NCI-H1930 (cell line): ENCODE measurements at regions not wholly inside any gene's neighbourhood (a gene's known extent, or its start where the extent isn't known, plus 50 kb on each side); places are given as distances from the start of the nearest gene placed in this dataset.
"Not testable (repeated sequence)": the region's sequence is repeated elsewhere in the genome, so short reads cannot be mapped to it uniquely, and the experiment has no call there.

Experiments
- DNase-seq, 2 experiments: peaks; one replicate each; lab custom pipeline; 2025; lab: John Stamatoyannopoulos, UW

DNA sequence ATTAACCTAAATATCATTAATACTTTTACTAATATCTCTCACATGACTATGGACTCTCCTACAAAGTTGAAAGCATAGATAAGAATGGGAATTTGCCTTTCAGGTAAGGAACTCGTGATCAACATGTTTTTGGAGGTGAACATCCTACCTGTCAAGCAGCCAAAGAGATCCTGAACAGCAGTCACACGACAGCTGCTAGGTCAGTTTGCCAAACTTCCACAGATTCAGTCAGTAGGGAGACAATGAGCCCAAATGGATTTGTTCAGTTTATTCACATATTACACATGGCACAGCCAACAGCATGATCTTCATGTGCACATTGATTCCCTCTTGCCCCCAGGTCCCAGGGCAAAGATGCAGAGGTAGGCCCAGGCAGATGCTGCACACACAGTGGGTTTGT is 86.1 kb upstream of the LOC128125822 start:
- DNase-seq, result no peak

DNA sequence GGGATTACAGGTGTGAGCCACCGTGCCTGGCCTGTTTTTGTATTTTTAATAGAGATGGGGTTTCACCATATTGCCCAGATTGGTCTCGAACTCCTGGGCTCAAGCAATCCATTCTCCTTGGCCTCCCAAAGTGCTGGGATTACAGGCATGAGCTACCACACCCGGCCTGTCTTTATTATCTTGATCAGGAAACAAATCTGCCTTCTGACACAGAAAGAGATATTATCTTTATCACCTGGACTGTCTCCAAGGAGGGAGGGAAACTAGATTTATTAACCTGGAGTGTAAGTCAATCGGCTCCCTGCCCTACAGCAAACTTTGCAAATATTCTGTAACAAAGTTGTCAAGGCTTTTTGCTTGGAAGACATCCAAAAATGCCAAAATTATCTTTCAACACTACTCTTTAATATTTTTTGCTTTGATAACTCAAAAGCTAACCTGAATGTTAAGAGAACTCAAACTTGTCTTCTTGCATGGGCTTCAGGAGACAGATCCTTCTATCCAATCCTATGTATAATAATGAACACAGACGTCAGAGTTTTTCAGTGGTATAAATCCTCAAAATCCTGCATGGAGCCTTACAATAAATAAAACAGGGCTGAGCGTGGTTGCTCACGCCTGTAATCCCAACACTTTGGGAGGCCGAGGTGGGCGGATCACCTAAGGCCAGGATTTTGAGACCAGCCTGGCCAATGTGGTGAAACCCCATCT is 85.0 kb upstream of the LOC128125822 start:
- no peak for DNase-seq

DNA sequence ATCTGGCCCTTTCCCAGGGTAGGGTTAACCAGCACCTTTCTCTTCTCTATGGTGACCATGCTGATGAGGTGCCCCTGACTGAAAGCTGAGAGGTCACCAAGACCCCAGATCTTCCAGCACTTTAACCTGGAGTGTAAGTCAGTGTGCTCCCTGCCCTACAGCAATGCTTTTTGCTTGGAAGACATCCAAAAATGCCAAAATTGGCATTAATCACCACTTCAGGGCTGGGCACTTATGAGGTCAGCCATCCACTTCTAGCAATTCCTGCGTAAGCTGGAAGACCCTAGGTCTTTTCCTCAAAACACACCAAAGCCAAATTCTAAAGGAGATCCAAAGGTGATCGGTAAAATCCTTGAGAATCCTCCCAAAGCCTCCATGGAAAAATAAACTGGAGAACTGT is 81.2 kb upstream of the LOC128125822 start:
- DNase-seq, result no peak

DNA sequence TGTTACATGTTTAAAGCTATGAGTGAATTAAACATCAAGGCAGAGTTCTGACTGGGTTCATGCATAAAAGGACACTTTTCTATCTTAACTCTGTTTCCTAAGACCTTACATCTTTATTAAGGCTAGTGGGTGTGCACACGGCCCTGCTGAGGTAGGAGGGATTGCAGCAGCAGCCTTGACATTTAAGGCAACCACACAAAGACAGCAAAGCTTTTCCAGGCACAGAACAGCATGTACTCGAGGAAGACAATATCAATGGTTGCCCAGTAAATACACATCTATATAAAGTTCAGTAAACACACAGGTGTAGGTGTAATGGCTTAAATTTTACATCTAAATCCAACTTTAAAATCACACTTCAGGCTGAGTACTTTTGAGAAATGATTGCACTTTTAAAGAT is 79.8 kb upstream of the LOC128125822 start:
- no peak for DNase-seq

DNA sequence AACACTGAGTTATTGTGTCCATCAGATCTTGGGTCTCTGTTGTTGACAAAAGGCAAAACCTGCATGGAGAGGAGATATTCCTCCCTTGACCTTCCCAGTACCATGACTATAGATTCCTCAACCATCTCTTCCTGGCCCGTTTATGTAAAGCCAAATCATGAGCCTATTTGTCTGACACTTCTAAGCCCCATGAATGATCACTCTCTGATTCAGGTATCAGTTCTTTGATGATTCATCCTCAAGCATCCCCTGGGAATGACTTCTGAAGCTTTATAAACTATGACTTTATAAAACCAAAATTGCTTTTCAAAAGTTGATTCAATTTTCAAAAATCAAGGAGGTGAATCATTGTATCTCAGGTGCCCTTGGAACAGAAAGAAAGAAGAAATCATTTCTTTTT is 78.7 kb upstream of the LOC128125822 start:
- no peak for DNase-seq

DNA sequence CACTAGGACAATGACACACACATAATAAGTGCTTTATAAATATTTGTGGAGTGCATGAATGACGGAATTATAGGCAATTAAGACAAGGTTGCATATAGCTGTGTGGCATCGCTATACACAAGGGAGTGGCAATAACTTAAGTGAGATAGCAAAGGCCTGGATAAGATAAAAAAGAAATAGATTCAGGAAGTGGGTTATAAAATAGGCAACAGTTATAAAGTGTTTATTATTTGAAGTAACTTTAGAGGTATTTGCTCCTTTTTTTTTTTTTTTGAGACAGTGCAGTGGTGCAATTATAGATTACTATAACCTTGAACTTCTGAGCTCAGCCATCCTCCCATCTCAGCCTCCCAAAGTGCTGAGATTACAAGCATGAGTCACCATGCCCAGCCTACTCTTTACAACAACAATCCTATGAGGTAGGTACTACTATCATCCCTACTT is 75.9 kb upstream of the LOC128125822 start:
- no peak for DNase-seq

DNA sequence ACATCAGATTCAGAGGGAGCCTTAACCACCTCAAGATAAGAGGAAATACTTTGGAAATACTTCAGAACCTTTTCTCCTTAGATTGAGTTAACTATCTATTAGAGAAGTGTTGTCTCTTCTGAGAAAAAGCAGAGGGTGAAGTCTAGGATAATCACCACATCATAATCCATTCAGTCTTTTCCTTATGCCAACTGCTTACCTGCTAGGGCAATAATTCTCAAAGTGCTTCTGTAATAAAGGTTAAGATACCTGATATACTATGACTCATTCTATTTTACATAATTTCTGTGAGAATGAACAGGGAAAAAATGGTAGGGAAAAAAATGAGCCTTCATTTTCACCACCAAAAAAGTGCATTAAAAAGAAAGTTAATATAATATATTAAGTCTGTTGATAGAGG is 70.1 kb upstream of the LOC128125822 start:
- DNase-seq, result no peak

DNA sequence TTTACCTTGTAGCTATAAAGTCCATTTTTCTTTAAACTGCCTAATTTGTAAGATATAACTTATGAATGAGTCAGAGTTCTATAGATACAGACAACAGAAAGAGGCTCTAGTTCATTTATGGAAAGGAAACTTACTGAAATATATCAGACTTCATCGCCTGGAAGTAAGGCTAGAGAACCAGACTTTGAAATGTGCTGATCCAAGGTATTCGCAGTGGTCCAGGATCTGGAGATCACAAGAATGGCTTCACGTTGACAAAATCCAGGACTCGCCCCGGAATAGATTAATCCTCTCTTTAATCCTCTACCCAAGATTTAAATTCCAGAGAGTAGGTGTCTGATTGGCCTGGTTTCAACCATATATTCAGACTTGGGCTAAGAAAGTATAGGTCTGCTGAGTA is 69.1 kb upstream of the LOC128125822 start:
- no peak for DNase-seq

DNA sequence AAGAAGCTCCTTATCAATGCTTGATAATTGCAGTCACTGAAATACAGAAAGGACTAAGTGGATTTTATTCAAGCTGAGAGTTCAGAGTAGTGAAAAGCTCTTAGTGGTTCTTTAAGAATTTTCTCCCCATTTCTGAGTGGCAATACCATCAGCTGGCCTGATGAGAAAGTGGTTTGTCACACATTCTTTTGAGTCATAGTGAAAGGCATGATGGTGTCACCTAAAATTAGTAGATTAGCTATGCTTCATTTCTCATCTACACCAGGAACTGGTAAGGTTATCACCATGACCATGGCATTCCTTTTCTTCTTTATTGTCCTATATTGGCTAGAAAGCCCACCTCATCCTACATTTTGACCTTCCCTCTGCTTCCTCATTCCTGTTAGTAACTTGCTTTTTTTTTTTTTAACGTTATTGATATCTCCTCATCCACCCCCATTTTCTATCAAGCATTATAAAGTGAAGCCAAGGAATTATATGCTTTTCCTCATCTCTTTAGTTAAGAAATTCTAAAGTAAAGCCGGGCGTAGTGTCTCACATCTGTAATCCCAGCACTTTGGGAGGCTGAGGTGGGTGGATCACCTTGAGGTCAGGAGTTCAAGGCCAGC is 67.4 kb upstream of the LOC128125822 start:
- DNase-seq, result no peak

DNA sequence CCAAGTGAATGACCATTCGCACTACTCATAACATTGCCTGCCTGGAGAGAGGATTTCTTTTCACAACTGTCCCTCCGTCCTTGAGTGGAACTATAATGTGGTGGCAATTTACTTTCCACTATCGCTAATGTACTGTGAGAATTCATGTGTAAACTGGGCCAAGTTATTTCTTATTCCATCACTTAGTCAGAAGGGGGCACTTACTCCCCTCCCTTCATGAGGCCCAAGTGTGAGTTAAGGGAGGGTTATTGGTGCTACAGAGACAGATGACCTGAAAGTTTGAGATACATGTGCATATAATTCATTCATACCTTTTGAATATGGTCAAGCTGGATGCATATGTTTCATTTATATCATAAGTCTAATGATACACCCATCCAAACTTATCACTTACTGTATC is 65.2 kb upstream of the LOC128125822 start:
- DNase-seq, result no peak

DNA sequence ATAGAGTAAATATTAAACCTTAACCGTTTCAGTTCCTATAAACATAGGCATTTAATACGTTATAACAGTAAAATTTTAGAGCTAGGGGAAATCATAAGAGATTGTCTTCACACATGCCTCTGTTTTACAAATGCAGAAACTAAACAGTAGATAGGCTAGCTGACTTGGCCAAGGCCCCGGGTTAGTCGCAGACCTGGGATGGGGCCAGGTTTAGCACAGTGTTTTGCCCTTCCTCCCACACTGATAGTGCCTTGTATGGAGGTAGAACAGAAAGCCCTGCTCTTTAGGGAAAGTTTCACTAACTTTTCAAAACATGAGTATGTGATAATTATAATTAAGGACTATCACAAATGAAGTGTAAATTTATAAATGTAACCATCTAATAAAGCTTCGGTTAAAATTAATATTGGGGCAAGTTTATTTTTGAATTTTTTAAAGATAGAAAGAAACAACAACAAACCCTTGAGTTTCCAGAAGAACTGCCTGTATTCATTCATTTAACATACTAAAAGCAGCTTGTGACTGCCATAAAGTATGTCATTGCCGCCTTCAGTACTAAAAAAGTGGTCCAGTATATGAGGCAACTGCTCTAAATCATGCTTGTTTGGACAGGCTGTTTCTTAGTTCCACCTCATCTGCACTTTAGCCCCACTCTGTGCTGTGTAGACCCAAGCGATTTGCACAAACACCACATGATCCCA is 62.5 kb upstream of the LOC128125822 start:
- DNase-seq, result no peak

DNA sequence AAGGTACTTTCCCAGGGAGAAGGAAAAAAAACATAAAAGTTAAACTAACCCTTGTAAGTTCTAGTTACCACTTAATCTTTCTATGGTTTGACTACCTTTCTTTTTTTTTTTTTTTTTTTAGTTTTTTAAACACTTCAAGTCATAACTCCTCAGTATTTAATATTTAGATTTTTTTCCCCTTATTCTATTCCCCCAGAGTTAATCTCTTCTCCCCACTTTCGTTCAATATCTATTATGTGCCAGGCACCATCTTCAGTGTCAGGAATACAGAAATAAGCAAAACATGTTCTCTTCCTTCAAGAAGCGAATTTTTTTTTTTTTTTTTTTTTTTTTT is 62.0 kb upstream of the LOC128125822 start:
- DNase-seq, result no peak

DNA sequence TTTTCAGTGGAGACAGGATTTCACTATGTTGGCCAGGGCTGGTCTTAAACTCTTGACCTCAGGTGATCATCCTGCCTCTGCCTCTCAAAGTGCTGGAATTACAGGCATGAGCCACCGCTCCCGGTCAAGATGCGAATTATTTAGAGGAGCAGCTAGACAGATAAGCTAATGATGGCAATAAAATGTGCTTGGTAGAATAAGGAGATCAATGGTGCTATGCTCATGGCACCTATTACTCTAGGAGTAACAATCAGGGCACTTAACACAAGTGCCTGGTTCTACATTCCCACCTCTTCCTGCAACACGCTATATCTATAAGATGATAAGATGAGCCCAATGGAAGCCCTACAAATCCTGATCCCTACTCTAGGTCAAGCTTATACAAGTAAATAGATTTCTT is 61.4 kb upstream of the LOC128125822 start:
- no peak for DNase-seq

DNA sequence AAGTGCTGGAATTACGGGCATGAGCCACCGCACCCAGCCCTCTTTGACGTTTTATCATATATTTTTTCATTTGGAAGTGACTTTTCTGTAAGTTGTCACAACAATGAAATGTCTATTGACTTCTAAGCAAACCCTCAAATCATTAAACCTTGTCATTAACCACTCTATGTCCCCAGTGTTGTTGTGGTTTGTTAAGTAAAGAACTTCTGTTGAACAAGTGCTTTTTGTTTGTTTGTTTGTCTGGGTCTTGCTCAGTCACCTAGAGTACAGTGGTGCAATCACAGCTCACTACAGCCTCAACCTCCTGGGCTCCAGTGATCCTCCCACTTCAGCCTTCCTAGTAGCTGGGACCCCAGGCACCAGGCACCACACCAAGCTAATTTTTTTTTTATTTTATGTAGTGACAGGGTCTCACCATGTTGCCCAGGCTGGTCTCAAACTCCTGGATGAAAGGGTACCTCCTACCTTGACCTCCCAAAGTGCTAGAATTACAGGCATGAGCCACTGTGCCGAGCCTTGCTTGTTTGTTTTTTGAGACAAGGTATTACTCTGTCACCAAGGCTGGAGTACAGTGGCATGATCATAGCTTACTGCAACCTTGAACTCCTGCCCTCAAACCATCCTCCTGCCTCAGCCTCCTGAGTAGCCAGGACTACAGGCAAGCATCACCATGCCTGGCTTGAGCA is 57.6 kb upstream of the LOC128125822 start:
- no peak for DNase-seq

DNA sequence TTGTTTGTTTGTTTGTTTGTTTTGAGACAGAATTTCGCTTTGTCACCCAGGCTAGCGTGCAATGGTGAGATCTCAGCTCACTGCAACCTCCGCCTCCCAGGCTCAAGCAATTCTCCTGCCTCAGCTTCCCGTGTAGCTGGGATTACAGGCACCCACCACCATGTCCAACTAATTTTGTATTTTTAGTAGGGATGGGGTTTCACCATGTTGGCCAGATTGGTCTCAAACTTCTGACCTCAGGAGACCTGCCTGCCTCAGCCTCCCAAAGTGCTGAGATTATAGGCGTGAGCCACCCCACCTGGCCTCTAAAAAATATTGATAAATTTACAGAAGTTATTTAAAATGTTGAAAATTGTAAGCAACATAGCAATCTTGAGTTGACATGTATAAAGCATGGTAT is 57.1 kb upstream of the LOC128125822 start:
- not testable (repeated sequence) for DNase-seq

DNA sequence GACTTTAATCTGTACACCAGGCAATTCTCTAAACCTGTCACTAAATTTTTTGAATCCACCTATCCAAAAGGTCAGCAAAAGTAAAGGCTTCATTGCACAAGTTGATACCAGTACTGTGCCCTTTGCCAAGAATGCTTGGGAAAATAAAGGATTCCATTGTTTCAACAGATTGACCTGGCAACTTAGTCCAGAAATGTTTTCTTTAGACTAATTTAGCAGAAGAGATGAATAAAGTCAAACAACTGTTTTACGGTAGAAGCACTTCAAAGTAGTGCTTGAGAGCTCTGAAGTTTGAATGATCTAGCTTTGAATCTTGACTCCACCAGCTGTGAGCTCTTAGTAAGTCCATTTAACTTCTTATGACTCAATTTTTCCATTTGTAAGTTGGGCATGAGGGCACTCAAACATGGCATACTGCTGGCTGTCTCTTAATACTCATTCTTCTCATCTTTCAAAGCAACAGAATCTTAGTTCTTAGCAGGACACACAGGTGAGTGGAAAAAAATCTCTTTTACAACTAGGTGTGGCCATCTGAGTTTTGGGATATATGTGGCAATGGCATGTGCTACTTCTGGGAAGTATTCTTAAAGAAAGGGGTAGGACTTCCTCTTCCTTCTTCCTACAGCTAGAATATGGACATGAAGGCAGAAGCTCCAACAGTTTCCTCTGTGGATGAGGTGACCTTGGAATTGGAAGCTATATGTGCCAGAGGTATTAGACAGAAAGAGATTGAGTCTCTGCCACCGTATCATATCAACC is 55.9 kb upstream of the LOC128125822 start:
- no peak for DNase-seq

DNA sequence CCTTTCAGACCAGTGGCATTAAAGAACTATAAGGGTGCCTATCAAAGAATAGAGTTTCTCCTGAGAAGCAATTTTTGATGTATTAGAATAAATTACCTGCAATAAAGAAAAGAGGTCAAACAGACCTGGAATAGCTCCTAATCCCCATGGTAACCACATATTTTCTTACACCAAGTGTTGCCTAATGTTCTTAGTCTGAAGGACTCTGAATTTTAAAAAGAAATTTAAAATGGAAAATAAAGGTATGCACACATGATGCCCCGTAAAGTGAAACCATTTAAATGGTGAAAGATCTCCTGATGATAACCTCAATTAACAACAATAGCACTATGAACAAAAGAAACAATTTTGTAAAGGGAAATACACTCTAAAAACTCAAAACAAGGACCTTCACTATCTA is 55.1 kb upstream of the LOC128125822 start:
- DNase-seq, result no peak

DNA sequence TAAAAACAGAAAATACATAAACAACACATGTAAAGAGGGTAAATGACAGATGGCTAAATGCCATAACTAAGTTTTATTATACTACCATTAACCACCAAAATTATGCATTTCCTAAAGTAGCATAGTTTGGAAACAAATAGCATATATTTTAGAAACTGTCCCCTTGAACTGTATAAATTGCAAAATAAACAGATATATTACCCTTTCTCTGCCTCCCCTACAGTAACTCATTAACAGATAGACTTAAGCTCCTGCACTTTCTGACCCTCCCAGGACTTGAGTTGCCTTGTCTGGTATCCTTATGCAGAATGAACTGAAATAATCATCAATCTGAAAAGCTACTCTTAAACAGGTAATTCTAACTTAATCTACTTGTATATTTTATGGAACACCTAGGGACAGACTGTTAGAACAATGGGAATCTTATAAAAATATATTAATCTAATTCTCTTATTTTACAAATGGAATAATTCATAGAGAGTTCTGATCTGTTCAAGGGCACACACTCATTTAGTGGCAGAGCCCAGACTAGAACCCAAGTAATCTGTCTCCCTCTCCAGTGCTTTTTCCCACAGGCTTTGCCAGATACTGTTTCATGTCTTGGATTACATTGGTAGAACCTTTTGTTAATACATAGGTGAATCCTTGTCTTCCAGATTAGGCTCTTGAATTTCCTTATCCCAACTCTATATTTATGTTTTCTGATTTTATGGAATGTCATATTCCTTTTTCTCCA is 50.6 kb upstream of the LOC128125822 start:
- DNase-seq, result no peak
